ENCODE measurements at regions not wholly inside any gene's neighbourhood (a gene's known extent, or its start where the extent isn't known, plus 50 kb on each side); places are given as distances from the start of the nearest gene placed in this dataset. TPM values are rescaled to one million over a fixed set of nuclear protein-coding genes. Genes with fewer than 3 reads are reported as not detected.

- no peak for TF ChIP-seq CTCF (IDR thresholded peaks at IDR 0.05; ENCODE audit: insufficient read depth, low read length)
- H3K4me3 ChIP-seq (ENCODE audit: low read depth, low read length), result no peak overlapping the region
- DNase-seq (ENCODE audit: low read depth), result no peak
Observed at GRCh38 chr21:32975811-32976431, 49.8 kb upstream of the OLIG2 start.

Small RNA genes in the stretch of these regions (small RNA-seq; reads per million reads assigned to genes)
- gene RF00156, result not detected

Data from fibroblast of the aortic adventitia (primary cell).